ENCODE measurements at regions not wholly inside any gene's neighbourhood (a gene's known extent, or its start where the extent isn't known, plus 50 kb on each side); places are given as distances from the start of the nearest gene placed in this dataset.

GRCh38 chr6:165940366-165940765, 227.3 kb downstream of the TBXT start:
- TF ChIP-seq JUN (IDR thresholded peaks at IDR 0.05; ENCODE audit: borderline replicate concordance, insufficient read depth, insufficient read length, low read depth) (no peak), GATA2 (IDR thresholded peaks at IDR 0.05; ENCODE audit: insufficient read depth, insufficient read length, low read depth, low read length) (no peak), MYC (IDR thresholded peaks at IDR 0.05; ENCODE audit: low read depth, low read length) (no peak), POLR2A (IDR thresholded peaks at IDR 0.05; ENCODE audit: low read depth, low read length) (no peak), FOS (IDR thresholded peaks at IDR 0.05; ENCODE audit: borderline replicate concordance, insufficient read depth, low read length) (no peak), CTCF (IDR thresholded peaks at IDR 0.05; ENCODE audit: extremely low read depth in 1 of 2, insufficient read depth in 1 of 2, low read depth in 1 of 2, low read length in 2 of 2) (no peak), POLR2AphosphoS5 (IDR thresholded peaks at IDR 0.05; ENCODE audit: insufficient read depth, low read depth, low read length) (no peak), MAX (IDR thresholded peaks at IDR 0.05; ENCODE audit: insufficient read depth, insufficient read length) (no peak), EZH2 (IDR thresholded peaks at IDR 0.05; ENCODE audit: borderline replicate concordance, low read depth, low read length, severe bottlenecking) (no peak)
- Histone ChIP-seq H3K79me2 (ENCODE audit: control insufficient read depth, insufficient read depth, low read length) (no peaks in the 10 kb centered on the region), H3K27me3 (ENCODE audit: control insufficient read depth in 2 of 2, insufficient read depth in 2 of 2, low read length in 2 of 2) (no peaks in the 10 kb centered on the region), H3K9ac (replicated peaks; ENCODE audit: extremely low read depth, insufficient read depth, low read length) (no peak overlapping the region), H3K4me2 (ENCODE audit: insufficient read depth, low read length) (no peak overlapping the region), H3K27ac (ENCODE audit: insufficient read depth, low read depth, low read length) (no peak overlapping the region), H3K9me1 (replicated peaks; ENCODE audit: control insufficient read depth, extremely low read depth, insufficient read depth, low read length) (no peaks in the 10 kb centered on the region), H2AFZ (ENCODE audit: low read depth, low read length) (no peak overlapping the region), H4K20me1 (replicated peaks; ENCODE audit: control insufficient read depth, extremely low read depth, insufficient read depth, low read length) (no peaks in the 10 kb centered on the region), H3K4me1 (ENCODE audit: control insufficient read depth, extremely low read depth, insufficient read depth, low read length) (no peaks in the 10 kb centered on the region), H3K36me3 (ENCODE audit: control insufficient read depth in 2 of 2, extremely low read depth in 1 of 2, insufficient read depth in 2 of 2, low read length in 2 of 2) (no peaks in the 10 kb centered on the region), H3K9me3 (replicated peaks; ENCODE audit: control insufficient read depth, insufficient read depth, low read length) (peaks cover 5% of the 10 kb centered on the region), H3K4me3 (replicated peaks in 1 of 3; ENCODE audit: insufficient read depth in 1 of 3, low read depth in 1 of 3, low read length in 3 of 3) (no peak overlapping the region)
- CTCF ChIA-PET, result no interaction called here
- no TSS peak for BruUV-seq (replicated peaks)
- no peak for FAIRE-seq
- intact Hi-C loops (cut with micrococcal nuclease), result no loop called here
- dilution Hi-C loops (cut with MboI; ENCODE audit: extremely low pct_ligation_motif_present, low sequenced_read_pairs), result no loop called here
- no peak for DNase-seq (ENCODE audit: low read depth, low spot score)
- POLR2A ChIA-PET, result no interaction called here

All from endothelial cell of umbilical vein (primary cell).